GM19351 (cell line): ENCODE measurements at regions not wholly inside any gene's neighbourhood (a gene's known extent, or its start where the extent isn't known, plus 50 kb on each side); places are given as distances from the start of the nearest gene placed in this dataset.

ENCODE experiments used
- ATAC-seq: cut with Tn5 transposase; IDR thresholded peaks from one replicate; pipeline ENCODE4 v1.9.1; 2021; ENCODE audit warnings: mild to moderate bottlenecking, moderate library complexity; ENCODE audit not compliant: unreplicated experiment

- ATAC-seq: no peak
Observed at GRCh38 chr9:81292056-81292805, 397.1 kb downstream of the TLE1 start.

GRCh38 chr9:81289622-81290021 lies 399.7 kb downstream of the TLE1 start:
- ATAC-seq: no peak

- ATAC-seq: no peak
Observed at GRCh38 chr9:81268048-81268447, 421.3 kb downstream of the TLE1 start.

GRCh38 chr9:81266674-81267073 lies 422.7 kb downstream of the TLE1 start:
- ATAC-seq: no peak

- ATAC-seq: no peak
Observed at GRCh38 chr9:81266086-81266485, 423.3 kb downstream of the TLE1 start.

GRCh38 chr9:81264516-81264915 lies 424.8 kb downstream of the TLE1 start:
- no peak for ATAC-seq

GRCh38 chr9:81259896-81260295 lies 429.5 kb downstream of the TLE1 start:
- ATAC-seq: no peak

- no peak for ATAC-seq
Observed at GRCh38 chr9:81256368-81256767, 433.0 kb downstream of the TLE1 start.

GRCh38 chr9:81250606-81251005 lies 438.7 kb downstream of the TLE1 start:
- ATAC-seq: no peak

- ATAC-seq: no peak
Observed at GRCh38 chr9:81250041-81250440, 439.3 kb downstream of the TLE1 start.

GRCh38 chr9:81245254-81245956 lies 443.9 kb downstream of the TLE1 start:
- no peak for ATAC-seq

- no peak for ATAC-seq
Observed at GRCh38 chr9:81244631-81245030, 444.7 kb downstream of the TLE1 start.

- no peak for ATAC-seq
Observed at GRCh38 chr9:81242866-81243265, 446.5 kb downstream of the TLE1 start.

GRCh38 chr9:81239388-81239787 lies 450.0 kb downstream of the TLE1 start:
- no peak for ATAC-seq

GRCh38 chr9:81237565-81238231 lies 451.6 kb downstream of the TLE1 start:
- ATAC-seq: no peak

GRCh38 chr9:81234924-81235610 lies 454.3 kb downstream of the TLE1 start:
- ATAC-seq: no peak

GRCh38 chr9:81231011-81231410 lies 458.3 kb downstream of the TLE1 start:
- ATAC-seq: no peak

GRCh38 chr9:81227507-81228245 lies 461.7 kb downstream of the TLE1 start:
- no peak for ATAC-seq

- ATAC-seq: no peak
Observed at GRCh38 chr9:81225596-81225995, 463.8 kb downstream of the TLE1 start.

GRCh38 chr9:81224166-81225081 lies 464.9 kb downstream of the TLE1 start:
- no peak for ATAC-seq
